ENCODE measurements at regions not wholly inside any gene's neighbourhood (a gene's known extent, or its start where the extent isn't known, plus 50 kb on each side); places are given as distances from the start of the nearest gene placed in this dataset.

DNA sequence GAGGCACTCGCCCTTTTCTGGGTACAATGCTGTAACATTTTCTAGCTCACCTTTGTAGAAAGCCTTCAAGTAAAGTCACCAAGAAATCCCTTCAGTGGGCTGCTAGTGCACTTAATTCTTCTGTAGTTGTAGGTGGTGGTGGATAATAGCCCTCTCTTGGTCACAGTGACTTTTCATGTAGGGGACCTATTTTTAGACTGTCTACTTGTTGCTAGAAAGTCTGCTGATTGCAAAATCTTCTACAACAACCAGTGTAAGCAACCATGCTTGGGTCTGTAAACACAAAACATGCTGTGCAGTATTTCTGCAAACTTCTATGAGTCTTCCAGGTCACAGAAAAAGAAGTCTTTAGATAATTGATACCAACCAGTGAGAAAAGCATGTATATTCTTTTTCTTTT, 55.6 kb downstream of the PBDC1 start:
- no peak for DNase-seq

DNA sequence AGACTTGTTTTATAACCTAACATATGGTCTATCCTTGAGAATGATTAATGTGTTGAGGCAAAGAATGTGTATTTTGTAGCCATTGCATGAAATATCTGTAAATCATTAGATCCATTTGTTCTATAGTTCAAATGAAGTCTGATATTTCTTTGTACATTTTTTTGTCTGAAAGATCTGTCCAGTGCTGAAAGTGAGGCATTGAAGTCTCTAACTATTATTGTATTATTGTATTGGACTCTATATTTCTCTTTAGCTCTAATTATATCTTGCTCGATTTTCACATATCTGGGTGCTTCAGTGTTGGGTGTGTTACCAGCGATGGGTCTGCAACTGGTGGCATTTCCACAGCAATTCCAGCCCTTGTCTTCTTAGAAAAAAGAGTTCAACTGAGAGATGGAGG, 76.0 kb downstream of the PBDC1 start:
- no peak for DNase-seq

DNA sequence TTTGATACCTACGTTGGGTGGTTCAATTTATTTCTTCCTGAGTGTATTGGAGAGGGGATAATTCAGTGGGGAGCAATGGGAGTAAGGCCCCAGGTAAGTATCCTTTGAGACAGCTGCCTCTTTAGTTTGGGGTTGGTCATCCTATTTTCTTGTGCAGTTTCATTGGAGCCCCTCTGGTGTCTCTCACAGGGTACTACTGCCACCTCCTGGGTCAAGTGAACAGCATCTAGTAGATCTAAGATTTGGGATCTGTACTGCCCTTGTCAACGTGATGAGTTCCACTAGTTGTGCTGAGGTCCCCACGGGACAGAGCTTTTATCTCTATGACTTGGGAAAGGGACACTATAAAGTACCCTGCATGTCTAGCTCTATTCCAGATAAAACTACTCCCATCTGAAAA, 80.6 kb downstream of the PBDC1 start:
- peak; percentile 56 for DNase-seq

DNA sequence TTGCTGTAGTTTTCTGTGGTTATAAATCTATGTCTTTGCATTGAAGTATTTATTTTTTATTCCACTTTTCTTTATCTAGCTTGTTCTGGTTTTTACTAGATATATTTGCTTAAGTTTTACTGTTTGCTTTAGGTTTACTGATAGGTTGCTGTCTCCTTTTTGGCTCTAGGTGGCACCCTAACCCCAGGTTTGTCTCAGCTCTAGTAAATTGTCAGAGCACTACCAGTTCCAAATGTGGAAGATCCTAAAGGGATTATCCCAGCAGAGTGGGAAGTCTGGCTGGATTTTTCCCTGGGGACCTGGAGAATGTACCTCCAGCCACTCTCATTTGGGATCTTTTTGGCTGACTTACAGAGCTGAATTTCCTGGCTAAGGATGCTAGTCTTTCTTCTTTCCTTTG, 106.1 kb downstream of the PBDC1 start:
- peak; percentile 63 for DNase-seq

Measured in OCI-M1 (cell line).